H1 (cell line): ENCODE measurements at regions not wholly inside any gene's neighbourhood (a gene's known extent, or its start where the extent isn't known, plus 50 kb on each side); places are given as distances from the start of the nearest gene placed in this dataset.

Experiments used
- CTCF ChIP-seq, 3 experiments: IDR thresholded peaks; 1 replicate in 2 of 3; 2 replicates in 1 of 3; pipeline versions ENCODE4 v1.5.1 to v1.6.1; 2011; ENCODE audit warnings: low read length in 3 of 3, mild to moderate bottlenecking in 3 of 3, inconsistent platforms in 2 of 3, low read depth in 1 of 3, moderate library complexity in 1 of 3; ENCODE audit not compliant: insufficient read depth in 1 of 3; ENCODE audit errors: control extremely low read depth in 1 of 3
- HDAC2 ChIP-seq, 2 experiments: fragments of 300-600 bp in 1 of 2; sonication (generic) in 1 of 2; IDR thresholded peaks; 2 replicates each; pipeline ENCODE4 v1.6.1; 2011 to 2012; ENCODE audit warnings: low read depth in 2 of 2, low read length in 2 of 2, mild to moderate bottlenecking in 2 of 2, moderate library complexity in 2 of 2, borderline replicate concordance in 1 of 2, inconsistent platforms in 1 of 2
- JUND ChIP-seq: IDR thresholded peaks from 2 replicates; pipeline ENCODE4 v1.6.1; 2011; ENCODE audit warnings: mild to moderate bottlenecking, improper control_type of control experiment, low read length
- NRF1 ChIP-seq: IDR thresholded peaks from 2 replicates; pipeline ENCODE4 v1.6.1; 2011; ENCODE audit warnings: mild to moderate bottlenecking, low read depth, low read length, improper control_type of control experiment
- SIN3A ChIP-seq, 2 experiments: IDR thresholded peaks in 1 of 2; conservative IDR thresholded peaks in 1 of 2; 2 replicates each; pipeline ENCODE4 v1.6.1; 2011 to 2012; ENCODE audit warnings: low read length in 2 of 2, improper control_type of control experiment in 1 of 2, low read depth in 1 of 2, mild to moderate bottlenecking in 1 of 2
- SIX5 ChIP-seq: IDR thresholded peaks from 2 replicates; pipeline ENCODE4 v1.6.1; 2011; ENCODE audit warnings: mild to moderate bottlenecking, low read depth, low read length
- SP4 ChIP-seq: IDR thresholded peaks from 2 replicates; pipeline ENCODE4 v1.6.1; 2012; ENCODE audit warnings: low read length, inconsistent platforms
- SRF ChIP-seq: IDR thresholded peaks from 2 replicates; pipeline ENCODE4 v1.6.1; 2011; ENCODE audit warnings: mild to moderate bottlenecking, low read depth, low read length, moderate library complexity

GRCh38 chr6:167711211-167711610, 115.5 kb upstream of the AFDN start:
- TF ChIP-seq SRF (no peak), SIN3A (conservative IDR thresholded peaks at IDR 0.05 in 1 of 2, IDR thresholded peaks at IDR 0.05 in 1 of 2; ENCODE audit: low read depth in 1 of 2, low read length in 2 of 2) (no peak), NRF1 (no peak), CTCF (IDR thresholded peaks at IDR 0.05; ENCODE audit: control extremely low read depth in 1 of 3, insufficient read depth in 1 of 3, low read depth in 1 of 3, low read length in 3 of 3) (no peak), SP4 (no peak), SIX5 (no peak), HDAC2 (IDR thresholded peaks at IDR 0.05; ENCODE audit: borderline replicate concordance in 1 of 2, low read depth in 2 of 2, low read length in 2 of 2) (no peak), JUND (no peak)
